PFSK-1 (cell line): ENCODE measurements at regions not wholly inside any gene's neighbourhood (a gene's known extent, or its start where the extent isn't known, plus 50 kb on each side); places are given as distances from the start of the nearest gene placed in this dataset.

Source experiments
- FOXP2 ChIP-seq: optimal IDR thresholded peaks from 2 replicates; pipeline ENCODE3; 2011; ENCODE audit warnings: borderline replicate concordance, control low read depth, inconsistent platforms; ENCODE audit not compliant: insufficient read depth; ENCODE audit errors: extremely low read length, extremely low read depth
- POLR2AphosphoS5 ChIP-seq: IDR thresholded peaks from 2 replicates; pipeline ENCODE4 v1.6.1; 2012; ENCODE audit warnings: low read depth, mild to moderate bottlenecking, control low read depth, low read length, moderate library complexity
- SIN3A ChIP-seq: IDR thresholded peaks from 2 replicates; pipeline ENCODE4 v1.6.1; 2012; ENCODE audit warnings: mild to moderate bottlenecking, low read length, moderate library complexity, borderline replicate concordance; ENCODE audit not compliant: insufficient read depth
- TAF1 ChIP-seq: IDR thresholded peaks from 2 replicates; pipeline ENCODE4 v1.6.1; 2012; ENCODE audit warnings: low read length, control low read depth, borderline replicate concordance; ENCODE audit not compliant: insufficient read depth
- TF ChIP-seq, protein P1 (sequence below), 2 experiments: IDR thresholded peaks; 2 replicates each; pipeline versions ENCODE4 v1.6.1 to v1.8.0; 2011 to 2012; ENCODE audit warnings: low read depth in 2 of 2, low read length in 2 of 2, control low read depth in 1 of 2, inconsistent platforms in 1 of 2, mild to moderate bottlenecking in 1 of 2, moderate library complexity in 1 of 2; ENCODE audit not compliant: insufficient read depth in 1 of 2

DNA sequence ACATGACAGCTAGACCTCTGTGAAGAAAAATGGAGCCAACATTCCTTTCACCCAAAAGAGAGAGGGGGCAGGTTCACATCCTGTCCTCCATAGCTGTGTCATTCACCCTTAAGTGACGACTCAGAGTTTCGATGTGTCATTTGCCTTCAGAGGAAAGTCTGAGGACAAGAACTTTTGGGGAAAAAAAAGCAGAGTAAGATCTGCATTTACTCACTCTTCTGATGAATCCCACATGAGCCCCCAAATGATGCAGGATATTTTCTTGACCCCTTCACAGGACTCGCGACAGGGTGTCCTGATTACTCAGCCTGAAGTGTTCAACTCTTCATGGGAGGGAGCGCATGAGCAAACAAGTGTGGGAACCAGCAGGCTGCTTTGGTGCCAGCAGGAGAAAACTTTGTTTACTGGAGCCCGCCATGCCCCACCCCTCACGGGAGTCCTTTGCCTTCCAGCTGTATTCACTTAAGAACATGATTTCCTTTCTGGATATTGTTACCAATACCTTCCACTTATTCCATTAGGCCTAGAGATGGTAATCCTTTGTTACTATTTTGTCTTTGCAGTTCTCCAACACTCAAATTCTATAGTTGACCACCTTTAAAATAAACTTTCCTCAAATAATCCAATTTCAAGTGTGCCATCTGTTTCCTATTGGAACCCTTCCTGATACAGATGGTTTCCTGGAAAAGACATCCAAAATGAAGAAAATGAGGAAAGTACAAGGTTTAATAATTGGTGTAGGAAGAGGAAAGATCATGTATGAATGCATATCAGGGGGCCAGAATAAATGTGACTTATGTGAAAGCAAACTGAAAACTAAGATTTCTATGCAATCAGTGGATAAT is 729.8 kb downstream of the FAM181B start:
- no peak for TF ChIP-seq SIN3A

- no peak for TF ChIP-seq POLR2AphosphoS5
- TF ChIP-seq TAF1 = no peak
- TF ChIP-seq SIN3A = no peak
- TF ChIP-seq, protein P1, sequence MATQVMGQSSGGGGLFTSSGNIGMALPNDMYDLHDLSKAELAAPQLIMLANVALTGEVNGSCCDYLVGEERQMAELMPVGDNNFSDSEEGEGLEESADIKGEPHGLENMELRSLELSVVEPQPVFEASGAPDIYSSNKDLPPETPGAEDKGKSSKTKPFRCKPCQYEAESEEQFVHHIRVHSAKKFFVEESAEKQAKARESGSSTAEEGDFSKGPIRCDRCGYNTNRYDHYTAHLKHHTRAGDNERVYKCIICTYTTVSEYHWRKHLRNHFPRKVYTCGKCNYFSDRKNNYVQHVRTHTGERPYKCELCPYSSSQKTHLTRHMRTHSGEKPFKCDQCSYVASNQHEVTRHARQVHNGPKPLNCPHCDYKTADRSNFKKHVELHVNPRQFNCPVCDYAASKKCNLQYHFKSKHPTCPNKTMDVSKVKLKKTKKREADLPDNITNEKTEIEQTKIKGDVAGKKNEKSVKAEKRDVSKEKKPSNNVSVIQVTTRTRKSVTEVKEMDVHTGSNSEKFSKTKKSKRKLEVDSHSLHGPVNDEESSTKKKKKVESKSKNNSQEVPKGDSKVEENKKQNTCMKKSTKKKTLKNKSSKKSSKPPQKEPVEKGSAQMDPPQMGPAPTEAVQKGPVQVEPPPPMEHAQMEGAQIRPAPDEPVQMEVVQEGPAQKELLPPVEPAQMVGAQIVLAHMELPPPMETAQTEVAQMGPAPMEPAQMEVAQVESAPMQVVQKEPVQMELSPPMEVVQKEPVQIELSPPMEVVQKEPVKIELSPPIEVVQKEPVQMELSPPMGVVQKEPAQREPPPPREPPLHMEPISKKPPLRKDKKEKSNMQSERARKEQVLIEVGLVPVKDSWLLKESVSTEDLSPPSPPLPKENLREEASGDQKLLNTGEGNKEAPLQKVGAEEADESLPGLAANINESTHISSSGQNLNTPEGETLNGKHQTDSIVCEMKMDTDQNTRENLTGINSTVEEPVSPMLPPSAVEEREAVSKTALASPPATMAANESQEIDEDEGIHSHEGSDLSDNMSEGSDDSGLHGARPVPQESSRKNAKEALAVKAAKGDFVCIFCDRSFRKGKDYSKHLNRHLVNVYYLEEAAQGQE (IDR thresholded peaks at IDR 0.05; ENCODE audit: insufficient read depth in 1 of 2, low read depth in 2 of 2, low read length in 2 of 2) = no peak
- no peak for TF ChIP-seq FOXP2
Measured at GRCh38 chr11:82003024-82003423, 730.6 kb downstream of the FAM181B start.

GRCh38 chr11:81995889-81996288 is 737.8 kb downstream of the FAM181B start:
- TF ChIP-seq TAF1 (no peak), POLR2AphosphoS5 (no peak), SIN3A (no peak), FOXP2 (no peak)
- TF ChIP-seq, protein P1 (IDR thresholded peaks at IDR 0.05; ENCODE audit: insufficient read depth in 1 of 2, low read depth in 2 of 2, low read length in 2 of 2) = no peak

DNA sequence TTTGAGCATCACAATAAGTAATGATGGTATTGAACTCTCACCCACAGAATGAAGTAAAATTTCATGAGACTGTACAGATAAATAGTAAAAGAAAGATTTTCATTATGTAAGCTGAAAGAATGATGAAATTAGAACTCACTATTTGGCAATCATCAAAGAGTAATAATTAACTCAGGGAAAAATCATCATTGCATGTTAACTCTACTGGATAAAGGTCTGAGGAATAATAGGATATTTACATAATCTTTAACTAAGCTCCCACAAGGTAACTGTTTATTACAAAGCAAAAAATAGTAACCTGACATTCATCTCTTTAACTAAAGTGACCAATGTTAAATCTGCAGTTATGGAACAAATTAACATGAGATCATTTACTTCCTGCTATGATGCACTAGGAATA is 739.9 kb downstream of the FAM181B start:
- no peak for TF ChIP-seq FOXP2
- TF ChIP-seq, protein P1 (IDR thresholded peaks at IDR 0.05; ENCODE audit: insufficient read depth in 1 of 2, low read depth in 2 of 2, low read length in 2 of 2) = no peak
- no peak for TF ChIP-seq SIN3A
- TF ChIP-seq TAF1 = no peak
- no peak for TF ChIP-seq POLR2AphosphoS5

DNA sequence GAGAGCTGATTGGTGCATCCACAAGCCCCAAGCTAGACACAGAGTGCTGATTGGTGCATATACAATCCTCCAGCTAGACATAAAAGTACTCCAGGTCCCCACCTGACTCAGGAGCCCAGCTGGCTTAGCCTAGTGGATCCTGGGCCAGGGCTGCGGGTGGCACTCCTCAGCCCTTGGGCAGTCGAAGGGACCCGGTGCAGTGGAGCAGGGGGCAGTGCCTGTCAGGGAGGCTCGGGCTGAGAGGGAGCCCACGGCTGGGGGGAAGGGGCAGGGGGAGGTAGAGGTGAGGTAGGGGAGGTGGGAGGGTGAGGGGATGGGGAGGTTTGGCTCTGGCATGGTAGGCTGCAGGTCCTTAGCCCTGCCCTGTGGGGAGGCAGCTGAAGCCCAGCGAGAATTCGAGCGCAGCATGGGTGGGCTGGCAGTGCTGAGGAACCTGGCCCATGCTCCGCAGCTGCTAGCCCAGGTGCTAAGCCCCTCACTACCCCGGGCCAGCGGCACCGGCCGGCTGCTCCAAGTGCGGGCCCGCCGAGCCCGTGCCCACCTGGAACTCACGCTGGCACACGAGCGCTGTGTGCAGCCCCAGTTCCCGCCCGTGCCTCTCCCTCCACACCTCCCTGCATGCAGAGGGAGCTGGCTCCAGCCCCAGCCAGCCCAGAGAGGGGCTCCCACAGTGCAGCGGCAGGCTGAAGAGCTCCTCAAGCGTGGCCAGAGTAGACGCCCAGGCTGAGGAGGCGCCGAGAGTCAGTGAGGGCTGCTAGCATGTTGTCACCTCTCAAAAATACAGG is 742.8 kb downstream of the FAM181B start:
- TF ChIP-seq TAF1 (no peak), SIN3A (no peak), FOXP2 (no peak), POLR2AphosphoS5 (no peak)
- TF ChIP-seq, protein P1 (IDR thresholded peaks at IDR 0.05; ENCODE audit: insufficient read depth in 1 of 2, low read depth in 2 of 2, low read length in 2 of 2) = no peak
